Hepatocyte (in vitro differentiated cells): ENCODE measurements at regions not wholly inside any gene's neighbourhood (a gene's known extent, or its start where the extent isn't known, plus 50 kb on each side); places are given as distances from the start of the nearest gene placed in this dataset.
"Not testable (repeated sequence)": the region's sequence is repeated elsewhere in the genome, so short reads cannot be mapped to it uniquely, and the experiment has no call there.

Experiments
- DNase-seq: peaks from one replicate; pipeline ENCODE4 v3.0.0-alpha.2; 2016; ENCODE audit warnings: low spot score
- H2AFZ ChIP-seq: fragments of 200-600 bp; sonication (generic); 2 replicates; pipeline ENCODE4 v1.6.0; 2016; ENCODE audit warnings: antibody characterized with exemption, mild to moderate bottlenecking
- H3K27ac ChIP-seq: fragments of 200-600 bp; sonication (generic); 2 replicates; pipeline ENCODE4 v1.5.1; 2016; ENCODE audit warnings: mild to moderate bottlenecking
- H3K27me3 ChIP-seq: fragments of 200-600 bp; sonication (generic); 2 replicates; pipeline ENCODE4 v1.6.1; 2016
- H3K36me3 ChIP-seq: fragments of 200-600 bp; sonication (generic); replicated peaks from 2 replicates; pipeline ENCODE4 v1.5.1; 2016; ENCODE audit warnings: low read depth; ENCODE audit not compliant: insufficient read depth
- H3K4me1 ChIP-seq: fragments of 200-600 bp; sonication (generic); 2 replicates; pipeline ENCODE4 v1.5.1; 2016; ENCODE audit warnings: mild to moderate bottlenecking, moderate library complexity; ENCODE audit not compliant: insufficient read depth
- H3K4me2 ChIP-seq: fragments of 200-600 bp; sonication (generic); 2 replicates; pipeline ENCODE4 v1.6.0; 2016
- H3K4me3 ChIP-seq: fragments of 200-600 bp; sonication (generic); 2 replicates; pipeline ENCODE4 v1.5.1; 2016; ENCODE audit warnings: mild to moderate bottlenecking
- H3K79me2 ChIP-seq: fragments of 200-600 bp; sonication (generic); 2 replicates; pipeline ENCODE4 v1.6.0; 2017; ENCODE audit warnings: mild to moderate bottlenecking
- H3K9me2 ChIP-seq: fragments of 200-600 bp; sonication (generic); replicated peaks from 2 replicates; pipeline ENCODE4 v1.6.0; 2017; ENCODE audit warnings: mild to moderate bottlenecking; ENCODE audit not compliant: insufficient read depth
- H3K9me3 ChIP-seq: fragments of 200-600 bp; sonication (generic); 2 replicates; pipeline ENCODE4 v1.5.1; 2016; ENCODE audit warnings: low read depth, mild to moderate bottlenecking
- H4K20me1 ChIP-seq: fragments of 200-600 bp; sonication (generic); 2 replicates; pipeline ENCODE4 v1.6.0; 2016; ENCODE audit warnings: mild to moderate bottlenecking; ENCODE audit not compliant: insufficient read depth, poor library complexity, severe bottlenecking
- CTCF ChIP-seq: fragments of 200-600 bp; sonication (generic); IDR thresholded peaks from 2 replicates; pipeline ENCODE4 v1.5.1; 2016; ENCODE audit warnings: antibody characterized with exemption, mild to moderate bottlenecking; ENCODE audit not compliant: poor library complexity
- EZH2 ChIP-seq: fragments of 200-600 bp; sonication (generic); IDR thresholded peaks from 2 replicates; pipeline ENCODE4 v1.6.1; 2016; ENCODE audit warnings: antibody characterized with exemption, mild to moderate bottlenecking, borderline replicate concordance
- EZH2phosphoT487 ChIP-seq: fragments of 200-600 bp; sonication (generic); IDR thresholded peaks from one replicate; pipeline ENCODE4 v1.6.1; 2018; ENCODE audit warnings: antibody characterized with exemption, mild to moderate bottlenecking, low read depth, moderate library complexity; ENCODE audit not compliant: unreplicated experiment, severe bottlenecking
- WGBS: methylation state at CpG from one replicate; pipeline ENCODE4 v1.1.6; 2016; ENCODE audit warnings: low lambda C conversion rate; ENCODE audit errors: missing lambda C conversion rate; 5-methylcytosine and 5-hydroxymethylcytosine counted together

GRCh38 chr20:48040051-48040450, 254.8 kb upstream of the SULF2 start:
- Histone ChIP-seq H3K9me2 (no peaks in the 10 kb centered on the region), H3K4me1 (no peaks in the 10 kb centered on the region), H3K4me3 (no peak overlapping the region), H3K36me3 (no peaks in the 10 kb centered on the region), H3K27ac (no peak overlapping the region), H3K9me3 (no peaks in the 10 kb centered on the region), H3K4me2 (no peak overlapping the region), H3K27me3 (no peaks in the 10 kb centered on the region), H4K20me1 (no peaks in the 10 kb centered on the region), H2AFZ (no peak overlapping the region), H3K79me2 (no peaks in the 10 kb centered on the region)
- 78% methylated on average over 7 of the region's 7 CpGs for WGBS
- TF ChIP-seq EZH2 (no peak), CTCF (no peak), EZH2phosphoT487 (no peak)
- no peak for DNase-seq

- Histone ChIP-seq H3K36me3 (no peaks in the 10 kb centered on the region), H3K79me2 (no peaks in the 10 kb centered on the region), H3K4me3 (no peak overlapping the region), H2AFZ (no peak overlapping the region), H3K4me2 (no peak overlapping the region), H3K9me3 (no peaks in the 10 kb centered on the region), H3K27me3 (no peaks in the 10 kb centered on the region), H3K27ac (no peak overlapping the region), H3K9me2 (no peaks in the 10 kb centered on the region), H4K20me1 (no peaks in the 10 kb centered on the region), H3K4me1 (no peaks in the 10 kb centered on the region)
- WGBS = 95% methylated on average over 2 of the region's 2 CpGs
- TF ChIP-seq EZH2phosphoT487 (no peak), CTCF (no peak), EZH2 (no peak)
- no peak for DNase-seq
Observed at GRCh38 chr20:48039514-48039913, 254.2 kb upstream of the SULF2 start.

- Histone ChIP-seq H3K4me3 (no peak overlapping the region), H3K4me2 (no peak overlapping the region), H3K27ac (no peak overlapping the region), H3K4me1 (no peaks in the 10 kb centered on the region), H4K20me1 (no peaks in the 10 kb centered on the region), H3K27me3 (no peaks in the 10 kb centered on the region), H3K36me3 (no peaks in the 10 kb centered on the region), H2AFZ (no peak overlapping the region), H3K9me3 (no peaks in the 10 kb centered on the region), H3K79me2 (no peaks in the 10 kb centered on the region), H3K9me2 (no peaks in the 10 kb centered on the region)
- TF ChIP-seq CTCF = no peak
- WGBS = 89% methylated on average over 7 of the region's 7 CpGs
- no peak for DNase-seq
Observed at GRCh38 chr20:48038713-48039112, 253.4 kb upstream of the SULF2 start.

- H3K27me3 ChIP-seq, H3K36me3 ChIP-seq, H3K4me1 ChIP-seq, H3K79me2 ChIP-seq, DNase-seq, H3K27ac ChIP-seq, H3K4me3 ChIP-seq, H3K9me2 ChIP-seq, H3K4me2 ChIP-seq, H3K9me3 ChIP-seq, H2AFZ ChIP-seq, H4K20me1 ChIP-seq: not testable (repeated sequence)
- 92% methylated on average over 7 of the region's 7 CpGs for WGBS
Observed at GRCh38 chr20:48037798-48038197, 252.5 kb upstream of the SULF2 start.
